HG03159 (cell line): ENCODE measurements at regions not wholly inside any gene's neighbourhood (a gene's known extent, or its start where the extent isn't known, plus 50 kb on each side); places are given as distances from the start of the nearest gene placed in this dataset.
"Not testable (repeated sequence)": the region's sequence is repeated elsewhere in the genome, so short reads cannot be mapped to it uniquely, and the experiment has no call there.

Source experiments
- ATAC-seq: cut with Tn5 transposase; IDR thresholded peaks from one replicate; pipeline ENCODE4 v1.9.1; 2021; ENCODE audit warnings: mild to moderate bottlenecking, moderate library complexity; ENCODE audit not compliant: unreplicated experiment

GRCh38 chr14:51341338-51341737 lies 101.3 kb downstream of the TMX1 start:
- no peak for ATAC-seq

GRCh38 chr14:51342226-51342625 lies 102.2 kb downstream of the TMX1 start:
- no peak for ATAC-seq

GRCh38 chr14:51351997-51352396 lies 112.0 kb downstream of the TMX1 start:
- ATAC-seq = no peak

- no peak for ATAC-seq
Observed at GRCh38 chr14:51353901-51354300, 113.9 kb downstream of the TMX1 start.

GRCh38 chr14:51354846-51355245 lies 114.8 kb downstream of the TMX1 start:
- ATAC-seq = no peak

- no peak for ATAC-seq
Observed at GRCh38 chr14:51356381-51356780, 116.3 kb downstream of the TMX1 start.

- no peak for ATAC-seq
Observed at GRCh38 chr14:51357250-51357649, 117.2 kb downstream of the TMX1 start.

GRCh38 chr14:51360592-51360991 lies 120.5 kb downstream of the TMX1 start:
- ATAC-seq = no peak

GRCh38 chr14:51365241-51365965 lies 125.4 kb downstream of the TMX1 start:
- no peak for ATAC-seq

- not testable (repeated sequence) for ATAC-seq
Observed at GRCh38 chr14:51366460-51366859, 126.4 kb downstream of the TMX1 start.

- ATAC-seq = not testable (repeated sequence)
Observed at GRCh38 chr14:51366866-51367599, 127.0 kb downstream of the TMX1 start.

GRCh38 chr14:51367600-51367931 lies 127.5 kb downstream of the TMX1 start:
- ATAC-seq = no peak

- no peak for ATAC-seq
Observed at GRCh38 chr14:51368721-51369163, 128.7 kb downstream of the TMX1 start.

- no peak for ATAC-seq
Observed at GRCh38 chr14:51369814-51370213, 129.8 kb downstream of the TMX1 start.

GRCh38 chr14:51370758-51371386 lies 130.8 kb downstream of the TMX1 start:
- ATAC-seq = no peak

- ATAC-seq = not testable (repeated sequence)
Observed at GRCh38 chr14:51377186-51377585, 137.1 kb downstream of the TMX1 start.

- no peak for ATAC-seq
Observed at GRCh38 chr14:51382506-51382905, 142.5 kb downstream of the TMX1 start.

GRCh38 chr14:51386411-51386810 lies 146.4 kb downstream of the TMX1 start:
- no peak for ATAC-seq

GRCh38 chr14:51386983-51387735 lies 147.1 kb downstream of the TMX1 start:
- no peak for ATAC-seq

- ATAC-seq = no peak
Observed at GRCh38 chr14:51392416-51392815, 152.4 kb downstream of the TMX1 start.

GRCh38 chr14:51394384-51394783 lies 154.3 kb downstream of the TMX1 start:
- ATAC-seq = no peak
